K562 (cell line): ENCODE measurements at regions not wholly inside any gene's neighbourhood (a gene's known extent, or its start where the extent isn't known, plus 50 kb on each side); places are given as distances from the start of the nearest gene placed in this dataset.

Experiments used
- ATAC-seq: fragments of 200-7000 bp; cut with Tn5 transposase; 3 replicates; pipeline ENCODE4 v1.9.1; 2020; ENCODE audit warnings: moderate library complexity
- BruUV-seq: library from RNA; stranded (reverse); fragments of 400-500 nt; replicated peaks from 2 replicates; lab custom pipeline; 2021; lab: Mats Ljungman, UMichigan
- CTCF ChIA-PET: fragments of 300-600 bp; formaldehyde crosslinking; extraction: SDS; loops from one replicate; lab custom pipeline; 2021; ENCODE audit warnings: low intra/inter-chr PET ratio; lab: Yijun Ruan, JAX
- POLR2A ChIA-PET: fragments of 300-600, 350-650 bp; sonication (Branson Sonifier 250); formaldehyde crosslinking; extraction: SDS; loops from one replicate; lab custom pipeline; 2021; ENCODE audit warnings: antibody characterized with exemption, inconsistent platforms; lab: Yijun Ruan, JAX
- DNase-seq, 4 experiments: peaks; one replicate each; pipeline versions ENCODE4 v3.0.0 to v3.0.0-alpha.2; 2011 to 2018; ENCODE audit warnings: low spot score in 3 of 4, mixed read lengths in 3 of 4; ENCODE audit errors: extremely low read depth in 1 of 4
- FAIRE-seq: peaks from 2 replicates; lab custom pipeline; 2011; peaks lifted over from hg19 to GRCh38; lab: Jason Lieb, UNC
- H2AFZ ChIP-seq: 2 replicates; pipeline ENCODE4 v1.6.0; 2011; ENCODE audit warnings: low read depth, low read length, control low read depth, inconsistent platforms
- H3K27ac ChIP-seq: fragments of 200-600 bp; 3 replicates; pipeline ENCODE4 v1.8.0; 2011; ENCODE audit warnings: low read depth, mild to moderate bottlenecking, control low read depth, inconsistent platforms, low read length, moderate library complexity, mixed read lengths; ENCODE audit errors: extremely low read depth
- H3K27me3 ChIP-seq, 2 experiments: fragments of 300-600 bp in 1 of 2; 2 replicates in 1 of 2; 3 replicates in 1 of 2; pipeline versions ENCODE4 v1.6.0 to v1.8.0; 2011; ENCODE audit warnings: inconsistent platforms in 2 of 2, low read length in 2 of 2, mild to moderate bottlenecking in 1 of 2, mixed read lengths in 1 of 2, moderate library complexity in 1 of 2; ENCODE audit not compliant: control insufficient read depth in 2 of 2, insufficient read depth in 2 of 2
- H3K36me3 ChIP-seq: fragments of 300-600 bp; 3 replicates; pipeline ENCODE4 v1.8.0; 2011; ENCODE audit warnings: mild to moderate bottlenecking, low read length, inconsistent platforms; ENCODE audit not compliant: control insufficient read depth, insufficient read depth
- H3K4me1 ChIP-seq, 2 experiments: fragments of 200-600 bp in 1 of 2; replicated peaks in 1 of 2; 2 replicates in 1 of 2; 3 replicates in 1 of 2; pipeline versions ENCODE4 v1.5.1 to v1.8.0; 2011; ENCODE audit warnings: inconsistent platforms in 2 of 2, low read length in 2 of 2, mild to moderate bottlenecking in 1 of 2, mixed read lengths in 1 of 2, moderate library complexity in 1 of 2; ENCODE audit not compliant: control insufficient read depth in 2 of 2, insufficient read depth in 2 of 2
- H3K4me2 ChIP-seq: 2 replicates; pipeline ENCODE4 v1.6.1; 2011; ENCODE audit warnings: low read length, control low read depth, inconsistent platforms, mixed read lengths; ENCODE audit not compliant: insufficient read depth
- H3K4me3 ChIP-seq: fragments of 200-600 bp; sonication (generic), shearing (Covaris generic); 2 replicates; pipeline ENCODE4 v1.5.1; 2016; ENCODE audit warnings: control low read depth, inconsistent platforms
- H3K79me2 ChIP-seq: fragments of 200-600 bp; 3 replicates; pipeline ENCODE4 v1.8.0; 2011; ENCODE audit warnings: low read length, inconsistent platforms; ENCODE audit not compliant: control insufficient read depth, insufficient read depth
- H3K9ac ChIP-seq, 2 experiments: 2 replicates each; pipeline versions ENCODE4 v1.6.0 to v1.6.1; 2011; ENCODE audit warnings: low read depth in 2 of 2, low read length in 2 of 2, control low read depth in 1 of 2, inconsistent platforms in 1 of 2, mild to moderate bottlenecking in 1 of 2, mixed read lengths in 1 of 2; ENCODE audit not compliant: insufficient read depth in 1 of 2
- H3K9me1 ChIP-seq: one replicate; pipeline ENCODE4 v1.6.0; 2011; ENCODE audit warnings: inconsistent platforms, mild to moderate bottlenecking, low read length, moderate library complexity; ENCODE audit not compliant: control insufficient read depth, insufficient read depth
- H3K9me3 ChIP-seq: replicated peaks from 2 replicates; pipeline ENCODE4 v1.5.1; 2011; ENCODE audit warnings: low read depth, low read length, inconsistent platforms; ENCODE audit not compliant: control insufficient read depth, insufficient read depth
- H4K20me1 ChIP-seq: replicated peaks from 2 replicates; pipeline ENCODE4 v1.6.1; 2011; ENCODE audit warnings: low read length, inconsistent platforms, mixed read lengths; ENCODE audit not compliant: control insufficient read depth, insufficient read depth
- CHD4 ChIP-seq: fragments of 200-600 bp; sonication (generic); IDR thresholded peaks from 3 replicates; pipeline ENCODE4 v1.6.1; 2012; ENCODE audit warnings: low read depth, mild to moderate bottlenecking, mixed read lengths, low read length, inconsistent platforms; ENCODE audit not compliant: insufficient read depth, insufficient replicate concordance, poor library complexity, severe bottlenecking
- CTCFL ChIP-seq: IDR thresholded peaks from 2 replicates; pipeline ENCODE4 v1.6.1; 2011; ENCODE audit warnings: borderline replicate concordance, low read depth, mild to moderate bottlenecking, moderate library complexity, low read length; ENCODE audit not compliant: insufficient read depth, poor library complexity, severe bottlenecking
- GATA2 ChIP-seq: sonication (generic); formaldehyde crosslinking; IDR thresholded peaks from 2 replicates; pipeline ENCODE4 v1.4.0; 2020; ENCODE audit warnings: mild to moderate bottlenecking, missing genetic modification reagents
- KDM5B ChIP-seq: fragments of 200-600 bp; sonication (generic); IDR thresholded peaks from 2 replicates; pipeline ENCODE4 v1.6.1; 2012; ENCODE audit warnings: low read depth, mild to moderate bottlenecking, moderate library complexity, low read length, control low read depth, inconsistent platforms; ENCODE audit not compliant: insufficient replicate concordance
- MAX ChIP-seq: sonication (generic); formaldehyde crosslinking; IDR thresholded peaks from 2 replicates; pipeline ENCODE4 v1.9.0; 2022; ENCODE audit warnings: mild to moderate bottlenecking, missing genetic modification reagents
- NCOR1 ChIP-seq: fragments of 450-650 bp; IDR thresholded peaks from 2 replicates; pipeline ENCODE4 v1.6.1; 2016; ENCODE audit warnings: mild to moderate bottlenecking, moderate library complexity
- NFXL1 ChIP-seq: fragments of 450-650 bp; formaldehyde crosslinking; IDR thresholded peaks from 2 replicates; pipeline ENCODE4 v1.4.0; 2021; ENCODE audit warnings: mild to moderate bottlenecking
- POLR2H ChIP-seq: IDR thresholded peaks from 2 replicates; pipeline ENCODE4 v1.6.1; 2016; ENCODE audit warnings: missing genetic modification characterization, low read depth, mild to moderate bottlenecking, control low read depth, missing compliant biosample characterization, moderate library complexity
- RBM22 ChIP-seq: fragments of 200-400 bp; formaldehyde crosslinking; IDR thresholded peaks from 2 replicates; pipeline ENCODE4 v1.6.1; 2018; ENCODE audit warnings: low read length, low read depth; ENCODE audit not compliant: poor library complexity, severe bottlenecking
- SETDB1 ChIP-seq: IDR thresholded peaks from one replicate; pipeline ENCODE4 v1.6.1; 2012; ENCODE audit warnings: low read length, control low read depth, inconsistent platforms
- SIRT6 ChIP-seq: IDR thresholded peaks from one replicate; pipeline ENCODE4 v1.6.1; 2012; ENCODE audit warnings: low read depth, mild to moderate bottlenecking, control low read depth, inconsistent platforms, low read length, moderate library complexity
- SLC30A9 ChIP-seq: fragments of 250-450 bp; sonication (Bioruptor Pico); IDR thresholded peaks from 2 replicates; pipeline ENCODE4 v1.8.0; 2022; ENCODE audit warnings: mild to moderate bottlenecking, moderate library complexity
- SMAD4 ChIP-seq: fragments of 250-450 bp; sonication (Bioruptor Pico); conservative IDR thresholded peaks from 2 replicates; pipeline ENCODE4 v1.8.0; 2021; ENCODE audit warnings: inconsistent platforms, mild to moderate bottlenecking, moderate library complexity
- SMARCA4 ChIP-seq: fragments of 450-650 bp; IDR thresholded peaks from 2 replicates; pipeline ENCODE4 v1.6.1; 2016
- STAT5B ChIP-seq: fragments of 250-450 bp; sonication (Bioruptor Pico); IDR thresholded peaks from 2 replicates; pipeline ENCODE4 v1.8.0; 2021; ENCODE audit warnings: mild to moderate bottlenecking, inconsistent platforms
- SUPT5H ChIP-seq: fragments of 450-650 bp; IDR thresholded peaks from 2 replicates; pipeline ENCODE4 v1.6.1; 2016
- TAL1 ChIP-seq: fragments of 450-650 bp; IDR thresholded peaks from 2 replicates; pipeline ENCODE4 v1.6.1; 2016; ENCODE audit warnings: mild to moderate bottlenecking
- ZNF134 ChIP-seq: fragments of 250-450 bp; sonication (Bioruptor Pico); conservative IDR thresholded peaks from 2 replicates; pipeline ENCODE4 v1.4.0; 2020
- WGBS: fragments of 100-300 bp; shearing (Covaris generic); methylation state at CpG from one replicate; pipeline ENCODE4 v1.1.6; 2016; ENCODE audit warnings: low coverage, mixed read lengths; ENCODE audit not compliant: insufficient coverage; ENCODE audit errors: missing lambda C conversion rate; 5-methylcytosine and 5-hydroxymethylcytosine counted together
- in situ Hi-C: fragments of 300-500 bp; cut with MboI; formaldehyde crosslinking; loops from 4 replicates; pipeline ENCODE4 v1.15.0; 2018; ENCODE audit warnings: inconsistent platforms, mixed read lengths
- intact Hi-C: fragments of 100-400 bp; cut with micrococcal nuclease; formaldehyde crosslinking; loops from 2 replicates; pipeline ENCODE4 v1.14.2; 2022
- TF ChIP-seq, protein P1 (sequence below): fragments of 250-450 bp; sonication (Bioruptor Pico); IDR thresholded peaks from 2 replicates; pipeline ENCODE4 v1.8.0; 2022; ENCODE audit warnings: inconsistent platforms

DNA sequence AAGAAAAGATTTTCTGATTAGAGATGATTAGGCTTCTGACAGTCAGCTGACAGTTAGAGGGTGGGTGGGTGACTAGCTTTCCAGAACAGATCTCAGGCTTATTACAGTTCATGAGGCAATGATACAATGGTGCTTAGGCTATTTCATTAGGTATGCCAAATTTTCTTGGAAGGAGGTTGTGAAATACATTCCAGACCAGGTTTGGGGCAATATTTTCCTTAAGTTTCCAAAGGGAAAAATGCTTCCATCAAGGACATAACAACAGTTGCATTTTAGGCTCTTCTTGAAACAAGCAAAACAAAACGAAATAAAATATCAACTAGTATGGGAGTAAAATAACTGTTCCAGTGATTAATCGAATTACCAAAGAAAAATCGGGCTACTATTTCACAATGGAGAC, 59.3 kb upstream of the CNTN1 start:
- Histone ChIP-seq H3K4me3 (no peak overlapping the region), H3K36me3 (no peaks in the 10 kb centered on the region), H3K9ac (no peak overlapping the region), H3K27me3 (no peaks in the 10 kb centered on the region), H3K4me1 (no peaks in the 10 kb centered on the region), H3K4me2 (no peak overlapping the region), H3K9me3 (no peaks in the 10 kb centered on the region)
- POLR2A ChIA-PET: no interaction called here
- ATAC-seq: no peak
- in situ Hi-C loops (no loop called here), intact Hi-C loops (no loop called here)
- FAIRE-seq: no peak
- CTCF ChIA-PET: no interaction called here
- no TSS peak for BruUV-seq
- DNase-seq: no peak
- TF ChIP-seq SETDB1 (no peak), GATA2 (CRISPR knock-in tag) (no peak), KDM5B (no peak), SLC30A9 (no peak), ZNF134 (no peak), CTCFL (no peak), SMARCA4 (no peak), SMAD4 (CRISPR knock-in tag) (no peak), RBM22 (no peak), CHD4 (no peak), MAX (CRISPR knock-in tag) (no peak), SUPT5H (no peak), NCOR1 (no peak), STAT5B (CRISPR knock-in tag) (no peak), SIRT6 (no peak), NFXL1 (CRISPR knock-in tag) (no peak), TAL1 (no peak), POLR2H (tag) (no peak)
- TF ChIP-seq, protein P1, sequence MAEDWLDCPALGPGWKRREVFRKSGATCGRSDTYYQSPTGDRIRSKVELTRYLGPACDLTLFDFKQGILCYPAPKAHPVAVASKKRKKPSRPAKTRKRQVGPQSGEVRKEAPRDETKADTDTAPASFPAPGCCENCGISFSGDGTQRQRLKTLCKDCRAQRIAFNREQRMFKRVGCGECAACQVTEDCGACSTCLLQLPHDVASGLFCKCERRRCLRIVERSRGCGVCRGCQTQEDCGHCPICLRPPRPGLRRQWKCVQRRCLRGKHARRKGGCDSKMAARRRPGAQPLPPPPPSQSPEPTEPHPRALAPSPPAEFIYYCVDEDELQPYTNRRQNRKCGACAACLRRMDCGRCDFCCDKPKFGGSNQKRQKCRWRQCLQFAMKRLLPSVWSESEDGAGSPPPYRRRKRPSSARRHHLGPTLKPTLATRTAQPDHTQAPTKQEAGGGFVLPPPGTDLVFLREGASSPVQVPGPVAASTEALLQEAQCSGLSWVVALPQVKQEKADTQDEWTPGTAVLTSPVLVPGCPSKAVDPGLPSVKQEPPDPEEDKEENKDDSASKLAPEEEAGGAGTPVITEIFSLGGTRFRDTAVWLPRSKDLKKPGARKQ (CRISPR knock-in tag): no peak
- TF ChIP-seq, all 486 proteins: peak for 0
- no peak overlapping the region for H2AFZ ChIP-seq
- H3K9me1 ChIP-seq: no peaks in the 10 kb centered on the region
- no peaks in the 10 kb centered on the region for H3K79me2 ChIP-seq
- WGBS: 0% methylated on average over 3 of the region's 3 CpGs
- no peak overlapping the region for H3K27ac ChIP-seq
- H4K20me1 ChIP-seq: no peaks in the 10 kb centered on the region
